ENCODE measurements at regions not wholly inside any gene's neighbourhood (a gene's known extent, or its start where the extent isn't known, plus 50 kb on each side); places are given as distances from the start of the nearest gene placed in this dataset.
"Not testable (repeated sequence)": the region's sequence is repeated elsewhere in the genome, so short reads cannot be mapped to it uniquely, and the experiment has no call there.

GRCh38 chr5:19285286-19285685 lies 702.7 kb downstream of the CDH18 start:
- Histone ChIP-seq H3K4me3 (ENCODE audit: control insufficient read depth in 1 of 2, extremely low read depth in 1 of 2, low read length in 1 of 2) (no peak overlapping the region), H3K4me1 (ENCODE audit: control insufficient read depth in 1 of 2, extremely low read depth in 1 of 2, insufficient read depth in 2 of 2, low read length in 2 of 2) (no peaks in the 10 kb centered on the region), H3K9me3 (no peaks in the 10 kb centered on the region), H3K27me3 (replicated peaks in 1 of 2; ENCODE audit: control insufficient read depth in 2 of 2, extremely low read depth in 1 of 2, insufficient read depth in 2 of 2, low read length in 1 of 2) (no peaks in the 10 kb centered on the region), H3K36me3 (ENCODE audit: control insufficient read depth in 2 of 2, extremely low read depth in 1 of 2, insufficient read depth in 1 of 2, low read length in 1 of 2) (no peaks in the 10 kb centered on the region), H3K27ac (ENCODE audit: low read length) (no peak overlapping the region)
- CTCF ChIA-PET, result no interaction called here
- no CpG with 5 or more reads among the region's 3 CpGs for WGBS (ENCODE audit: insufficient coverage)
- Mint-ChIP-seq H3K4me3 (no peak overlapping the region), H3K4me1 (no peaks in the 10 kb centered on the region), H3K27ac (no peak overlapping the region), H3K27me3 (no peaks in the 10 kb centered on the region), H3K36me3 (no peaks in the 10 kb centered on the region), H3K9me3 (peaks cover 7 to 18% (median 14%) of the 10 kb centered on the region in 3 donors)
- POLR2A ChIA-PET, result no interaction called here
- ATAC-seq (replicated peaks in 1 of 4) (no peak), DNase-seq (no peak)

DNA sequence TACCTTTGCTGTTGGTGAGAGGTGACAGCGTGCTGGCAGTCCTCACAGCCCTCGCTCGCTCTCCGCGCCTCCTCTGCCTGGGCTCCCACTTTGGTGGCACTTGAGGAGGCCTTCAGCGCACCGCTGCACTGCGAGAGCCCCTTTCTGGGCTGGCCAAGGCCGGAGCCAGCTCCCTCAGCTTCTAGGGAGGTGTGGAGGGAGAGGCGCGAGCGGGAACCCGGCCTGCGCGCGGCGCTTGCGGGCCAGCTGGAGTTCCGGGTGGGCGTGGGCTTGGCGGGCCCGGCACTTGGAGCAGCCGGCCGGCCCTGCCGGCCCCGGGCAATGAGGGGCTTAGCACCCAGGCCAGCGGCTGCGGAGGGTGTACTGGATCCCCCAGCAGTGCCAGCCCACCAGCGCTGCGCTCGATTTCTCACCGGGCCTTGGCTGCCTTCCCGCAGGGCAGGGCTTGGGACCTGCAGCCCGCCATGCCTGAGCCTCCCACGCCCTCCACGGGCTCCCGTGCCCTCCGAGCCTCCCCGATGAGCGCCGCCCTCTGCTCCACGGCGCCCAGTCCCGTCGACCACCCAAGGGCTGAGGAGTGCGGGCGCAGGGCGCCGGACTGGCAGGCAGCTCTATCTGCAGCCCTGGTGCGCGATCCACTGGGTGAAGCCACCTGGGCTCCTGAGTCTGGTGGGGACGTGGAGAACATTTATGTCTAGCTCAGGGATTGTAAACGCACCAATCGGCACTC lies 700.3 kb downstream of the CDH18 start:
- H3K27me3 ChIP-seq (replicated peaks in 1 of 2; ENCODE audit: control insufficient read depth in 2 of 2, extremely low read depth in 1 of 2, insufficient read depth in 2 of 2, low read length in 1 of 2); ATAC-seq (replicated peaks in 1 of 4); H3K36me3 Mint-ChIP-seq; H3K27ac ChIP-seq (ENCODE audit: low read length); H3K9me3 ChIP-seq; H3K36me3 ChIP-seq (ENCODE audit: control insufficient read depth in 2 of 2, extremely low read depth in 1 of 2, insufficient read depth in 1 of 2, low read length in 1 of 2); H3K4me3 Mint-ChIP-seq; H3K4me1 ChIP-seq (ENCODE audit: control insufficient read depth in 1 of 2, extremely low read depth in 1 of 2, insufficient read depth in 2 of 2, low read length in 2 of 2); CTCF ChIA-PET; H3K4me1 Mint-ChIP-seq; H3K27me3 Mint-ChIP-seq; POLR2A ChIA-PET; DNase-seq; H3K4me3 ChIP-seq (ENCODE audit: control insufficient read depth in 1 of 2, extremely low read depth in 1 of 2, low read length in 1 of 2); H3K27ac Mint-ChIP-seq: not testable (repeated sequence)
- H3K9me3 Mint-ChIP-seq, result peaks cover 7 to 17% (median 11%) of the 10 kb centered on the region in 3 donors
- 86% methylated on average over 42 of the region's 54 CpGs for WGBS (ENCODE audit: insufficient coverage)

DNA sequence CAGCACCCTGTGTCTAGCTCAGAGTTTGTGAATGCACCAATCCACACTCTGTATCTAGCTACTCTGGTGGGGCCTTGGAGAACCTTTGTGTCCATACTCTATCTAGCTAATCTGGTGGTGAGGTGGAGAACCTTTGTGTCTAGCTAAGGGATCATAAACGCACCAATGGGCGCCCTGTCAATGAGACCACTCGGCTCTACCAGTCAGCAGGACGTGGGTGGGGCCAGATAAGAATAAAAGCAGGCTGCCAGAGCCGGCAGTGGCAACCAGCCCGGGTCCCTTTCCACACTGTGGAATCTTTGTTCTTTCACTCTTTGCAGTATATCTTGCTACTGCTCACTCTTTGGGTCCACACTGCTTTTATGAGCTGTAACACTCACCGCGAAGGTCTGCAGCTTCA lies 699.7 kb downstream of the CDH18 start:
- H3K4me1 Mint-ChIP-seq; POLR2A ChIA-PET; H3K36me3 ChIP-seq (ENCODE audit: control insufficient read depth in 2 of 2, extremely low read depth in 1 of 2, insufficient read depth in 1 of 2, low read length in 1 of 2); ATAC-seq (replicated peaks in 1 of 4); CTCF ChIA-PET; H3K27me3 ChIP-seq (replicated peaks in 1 of 2; ENCODE audit: control insufficient read depth in 2 of 2, extremely low read depth in 1 of 2, insufficient read depth in 2 of 2, low read length in 1 of 2); H3K36me3 Mint-ChIP-seq; H3K4me3 Mint-ChIP-seq; DNase-seq; H3K4me3 ChIP-seq (ENCODE audit: control insufficient read depth in 1 of 2, extremely low read depth in 1 of 2, low read length in 1 of 2); H3K9me3 ChIP-seq; H3K27ac Mint-ChIP-seq; H3K4me1 ChIP-seq (ENCODE audit: control insufficient read depth in 1 of 2, extremely low read depth in 1 of 2, insufficient read depth in 2 of 2, low read length in 2 of 2); H3K27me3 Mint-ChIP-seq; H3K27ac ChIP-seq (ENCODE audit: low read length): not testable (repeated sequence)
- 84% methylated on average over 8 of the region's 8 CpGs for WGBS (ENCODE audit: insufficient coverage)
- peaks cover 7 to 18% (median 12%) of the 10 kb centered on the region in 3 donors for H3K9me3 Mint-ChIP-seq

DNA sequence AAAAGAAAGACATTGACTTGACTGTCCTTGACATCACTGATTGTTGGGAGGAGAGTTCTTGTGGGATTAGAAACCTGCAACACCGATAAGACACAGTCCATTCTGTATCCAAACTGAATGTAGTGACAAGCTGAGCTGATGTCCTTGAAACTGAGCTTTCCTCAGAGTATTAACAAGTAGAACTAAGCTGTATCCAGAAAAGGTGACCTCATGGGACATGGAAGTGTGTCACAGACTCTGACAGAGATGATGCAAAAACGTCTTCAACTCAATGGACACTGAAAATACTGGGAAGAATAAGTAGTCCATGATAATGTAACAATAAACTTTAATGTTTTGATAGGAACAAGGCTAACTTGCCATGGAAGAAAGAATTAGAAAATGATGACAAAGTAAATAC lies 690.1 kb downstream of the CDH18 start:
- Mint-ChIP-seq H3K4me1 (no peaks in the 10 kb centered on the region), H3K4me3 (no peak overlapping the region), H3K27me3 (no peaks in the 10 kb centered on the region), H3K36me3 (no peaks in the 10 kb centered on the region), H3K9me3 (peaks cover 12 to 22% (median 21%) of the 10 kb centered on the region in 3 donors), H3K27ac (no peak overlapping the region)
- Histone ChIP-seq H3K4me1 (ENCODE audit: control insufficient read depth in 1 of 2, extremely low read depth in 1 of 2, insufficient read depth in 2 of 2, low read length in 2 of 2) (no peaks in the 10 kb centered on the region), H3K4me3 (ENCODE audit: control insufficient read depth in 1 of 2, extremely low read depth in 1 of 2, low read length in 1 of 2) (no peak overlapping the region), H3K9me3 (no peaks in the 10 kb centered on the region), H3K27me3 (replicated peaks in 1 of 2; ENCODE audit: control insufficient read depth in 2 of 2, extremely low read depth in 1 of 2, insufficient read depth in 2 of 2, low read length in 1 of 2) (no peaks in the 10 kb centered on the region), H3K36me3 (ENCODE audit: control insufficient read depth in 2 of 2, extremely low read depth in 1 of 2, insufficient read depth in 1 of 2, low read length in 1 of 2) (no peaks in the 10 kb centered on the region), H3K27ac (ENCODE audit: low read length) (no peak overlapping the region)
- no peak for ATAC-seq (replicated peaks in 1 of 4)
- POLR2A ChIA-PET, result no interaction called here
- no peak for DNase-seq
- 100% methylated on average over 1 of the region's 2 CpGs for WGBS (ENCODE audit: insufficient coverage)
- CTCF ChIA-PET, result no interaction called here

DNA sequence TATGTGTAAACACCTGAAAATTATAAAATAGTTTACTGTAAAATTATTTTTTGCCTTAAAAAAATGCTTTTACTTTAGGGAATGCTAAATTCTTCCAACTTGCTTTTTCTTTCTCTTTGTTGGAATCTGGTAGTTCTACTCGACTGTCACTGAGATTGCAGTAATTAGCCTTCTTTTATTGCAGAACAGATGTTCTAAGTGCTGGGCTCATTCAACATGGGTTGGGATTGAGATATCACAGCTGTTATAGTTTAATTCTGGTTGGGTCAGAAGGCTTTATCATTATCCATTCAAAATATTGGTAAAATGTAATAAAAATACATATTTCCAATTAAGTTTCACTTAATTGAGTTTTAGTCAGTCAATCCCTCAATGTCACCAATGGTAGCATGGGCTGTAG lies 686.7 kb downstream of the CDH18 start:
- Histone ChIP-seq H3K4me1 (ENCODE audit: control insufficient read depth in 1 of 2, extremely low read depth in 1 of 2, insufficient read depth in 2 of 2, low read length in 2 of 2) (no peaks in the 10 kb centered on the region), H3K27ac (ENCODE audit: low read length) (no peak overlapping the region), H3K9me3 (no peaks in the 10 kb centered on the region), H3K27me3 (replicated peaks in 1 of 2; ENCODE audit: control insufficient read depth in 2 of 2, extremely low read depth in 1 of 2, insufficient read depth in 2 of 2, low read length in 1 of 2) (no peaks in the 10 kb centered on the region), H3K36me3 (ENCODE audit: control insufficient read depth in 2 of 2, extremely low read depth in 1 of 2, insufficient read depth in 1 of 2, low read length in 1 of 2) (no peaks in the 10 kb centered on the region), H3K4me3 (ENCODE audit: control insufficient read depth in 1 of 2, extremely low read depth in 1 of 2, low read length in 1 of 2) (no peak overlapping the region)
- Mint-ChIP-seq H3K9me3 (peaks cover 9 to 19% (median 12%) of the 10 kb centered on the region in 3 donors), H3K36me3 (no peaks in the 10 kb centered on the region), H3K4me1 (no peaks in the 10 kb centered on the region), H3K27ac (no peak overlapping the region), H3K4me3 (no peak overlapping the region), H3K27me3 (no peaks in the 10 kb centered on the region)
- POLR2A ChIA-PET, result no interaction called here
- ATAC-seq (replicated peaks in 1 of 4) (no peak), DNase-seq (no peak)
- CTCF ChIA-PET, result no interaction called here
- no CpG with 5 or more reads among the region's 1 CpG for WGBS (ENCODE audit: insufficient coverage)

GRCh38 chr5:19314840-19315239 lies 673.2 kb downstream of the CDH18 start:
- H3K9me3 ChIP-seq, result no peaks in the 10 kb centered on the region
- Mint-ChIP-seq H3K36me3 (no peaks in the 10 kb centered on the region), H3K4me1 (no peaks in the 10 kb centered on the region), H3K4me3 (no peak overlapping the region), H3K27me3 (no peaks in the 10 kb centered on the region), H3K9me3 (peaks cover 20 to 43% (median 34%) of the 10 kb centered on the region in 3 donors), H3K27ac (no peak overlapping the region)
- DNase-seq (no peak), ATAC-seq (replicated peaks in 1 of 4) (no peak)
- H3K4me3 ChIP-seq (ENCODE audit: control insufficient read depth in 1 of 2, extremely low read depth in 1 of 2, low read length in 1 of 2), result no peak overlapping the region
- no peak overlapping the region for H3K27ac ChIP-seq (ENCODE audit: low read length)
- ChIA-PET CTCF (no interaction called here), POLR2A (no interaction called here)
- no peaks in the 10 kb centered on the region for H3K36me3 ChIP-seq (ENCODE audit: control insufficient read depth in 2 of 2, extremely low read depth in 1 of 2, insufficient read depth in 1 of 2, low read length in 1 of 2)
- H3K27me3 ChIP-seq (replicated peaks in 1 of 2; ENCODE audit: control insufficient read depth in 2 of 2, extremely low read depth in 1 of 2, insufficient read depth in 2 of 2, low read length in 1 of 2), result no peaks in the 10 kb centered on the region
- H3K4me1 ChIP-seq (ENCODE audit: control insufficient read depth in 1 of 2, extremely low read depth in 1 of 2, insufficient read depth in 2 of 2, low read length in 2 of 2), result no peaks in the 10 kb centered on the region
- 78% methylated on average over 1 of the region's 1 CpG for WGBS (ENCODE audit: insufficient coverage)

- POLR2A ChIA-PET, result no interaction called here
These were observed 668.7 kb downstream of the CDH18 start for GRCh38 chr5:19319252-19319651.

More at GRCh38 chr5:19319252-19319651, 668.7 kb downstream of the CDH18 start:
- DNase-seq (no peak), ATAC-seq (replicated peaks in 1 of 4) (no peak)
- H3K27ac ChIP-seq (ENCODE audit: low read length), result no peak overlapping the region
- H3K36me3 Mint-ChIP-seq, result no peaks in the 10 kb centered on the region
- no peak overlapping the region for H3K4me3 ChIP-seq (ENCODE audit: control insufficient read depth in 1 of 2, extremely low read depth in 1 of 2, low read length in 1 of 2)
- H3K4me1 ChIP-seq (ENCODE audit: control insufficient read depth in 1 of 2, extremely low read depth in 1 of 2, insufficient read depth in 2 of 2, low read length in 2 of 2), result no peaks in the 10 kb centered on the region
- no peak overlapping the region for H3K27ac Mint-ChIP-seq
- no peak overlapping the region for H3K4me3 Mint-ChIP-seq
- no peaks in the 10 kb centered on the region for H3K27me3 Mint-ChIP-seq
- H3K4me1 Mint-ChIP-seq, result no peaks in the 10 kb centered on the region
- H3K9me3 ChIP-seq, result peaks cover 4% of the 10 kb centered on the region
- CTCF ChIA-PET, result no interaction called here
- no peaks in the 10 kb centered on the region for H3K27me3 ChIP-seq (replicated peaks in 1 of 2; ENCODE audit: control insufficient read depth in 2 of 2, extremely low read depth in 1 of 2, insufficient read depth in 2 of 2, low read length in 1 of 2)
- H3K9me3 Mint-ChIP-seq, result peaks cover 6 to 31% (median 17%) of the 10 kb centered on the region in 3 donors
- WGBS (ENCODE audit: insufficient coverage), result 90% methylated on average over 1 of the region's 1 CpG
- no peaks in the 10 kb centered on the region for H3K36me3 ChIP-seq (ENCODE audit: control insufficient read depth in 2 of 2, extremely low read depth in 1 of 2, insufficient read depth in 1 of 2, low read length in 1 of 2)

Measured in T-cell (primary cell).